Right cardiac atrium (tissue), 5 donors: ENCODE measurements at regions not wholly inside any gene's neighbourhood (a gene's known extent, or its start where the extent isn't known, plus 50 kb on each side); places are given as distances from the start of the nearest gene placed in this dataset.

Experiments
- ATAC-seq, 2 donors: fragments of 200-7000 bp; cut with Tn5 transposase; one replicate each; pipeline versions ENCODE4 v1.8.0 to v1.9.1; 2020; ENCODE audit warnings: moderate library complexity in 2 of 2, mild to moderate bottlenecking in 1 of 2
- DNase-seq, 3 donors: peaks; one replicate each; pipeline ENCODE4 v3.0.0-alpha.2; 2020
- H3K27ac ChIP-seq: one replicate; pipeline ENCODE4 v1.5.1; 2013; ENCODE audit warnings: mild to moderate bottlenecking, low read length, control low read depth, moderate library complexity
- H3K27me3 ChIP-seq: one replicate; pipeline ENCODE4 v1.6.1; 2013; ENCODE audit not compliant: control insufficient read depth, insufficient read depth
- H3K4me1 ChIP-seq: one replicate; pipeline ENCODE4 v1.6.1; 2013; ENCODE audit warnings: low read length; ENCODE audit not compliant: control insufficient read depth, insufficient read depth
- H3K4me3 ChIP-seq: one replicate; pipeline ENCODE4 v1.5.1; 2013; ENCODE audit warnings: low read length, control low read depth
- H3K9me3 ChIP-seq: one replicate; pipeline ENCODE4 v1.6.1; 2013; ENCODE audit warnings: low read length; ENCODE audit not compliant: control insufficient read depth
- WGBS: extraction: QIAGEN DNeasy Blood & Tissue Kit; methylation state at CpG from one replicate; pipeline ENCODE4 v1.1.7; 2013; 5-methylcytosine and 5-hydroxymethylcytosine counted together
- intact Hi-C, 4 donors: fragments of 100-400 bp; cut with DNase I; formaldehyde crosslinking; loops; one replicate each; pipeline versions ENCODE4 v1.11.0 to v1.14.0; 2022 to 2023
- donor health status: healthy with polysubstance abuse.
- donor health status: DM: no; HTN: yes; CAD: no.
- donor health status: DM: no; HTN: no; CAD: no.
- donor health status: DM: no; HTN: yes; CAD: no; lungs with severe emphysema.
- donor health status: DM: yes; HTN: yes; CAD: no.

- H3K27ac ChIP-seq, result no peak overlapping the region
- no peak overlapping the region for H3K4me3 ChIP-seq
- H3K4me1 ChIP-seq, result no peaks in the 10 kb centered on the region
- no peaks in the 10 kb centered on the region for H3K9me3 ChIP-seq
- intact Hi-C loops, result no loop called here
- no peak for ATAC-seq
- DNase-seq, result no peak
- 90% methylated on average over 26 of the region's 26 CpGs for WGBS
- H3K27me3 ChIP-seq, result no peaks in the 10 kb centered on the region
Measured at GRCh38 chr22:25350551-25350971, 131.1 kb downstream of the CRYBB2 start.

GRCh38 chr22:25351631-25352293 is 132.3 kb downstream of the CRYBB2 start:
- H3K4me3 ChIP-seq, result no peak overlapping the region
- DNase-seq, result peak in 1 of 3 donors; percentile 26
- WGBS, result 95% methylated on average over 18 of the region's 18 CpGs
- H3K27me3 ChIP-seq, result no peaks in the 10 kb centered on the region
- H3K27ac ChIP-seq, result no peak overlapping the region
- no peaks in the 10 kb centered on the region for H3K9me3 ChIP-seq
- intact Hi-C loops, result no loop called here
- H3K4me1 ChIP-seq, result no peaks in the 10 kb centered on the region
- no peak for ATAC-seq

- ATAC-seq, result no peak
- H3K4me3 ChIP-seq, result no peak overlapping the region
- no peaks in the 10 kb centered on the region for H3K27me3 ChIP-seq
- peak in 1 of 3 donors; percentile 22 for DNase-seq
- intact Hi-C loops, result no loop called here
- H3K9me3 ChIP-seq, result no peaks in the 10 kb centered on the region
- H3K27ac ChIP-seq, result no peak overlapping the region
- 94% methylated on average over 8 of the region's 8 CpGs for WGBS
- no peaks in the 10 kb centered on the region for H3K4me1 ChIP-seq
Measured at GRCh38 chr22:25352294-25352680, 132.8 kb downstream of the CRYBB2 start.

- ATAC-seq (no peak), DNase-seq (peak in 1 of 3 donors; percentile 22)
- Histone ChIP-seq H3K9me3 (no peaks in the 10 kb centered on the region), H3K4me1 (no peaks in the 10 kb centered on the region), H3K27me3 (no peaks in the 10 kb centered on the region), H3K4me3 (no peak overlapping the region), H3K27ac (no peak overlapping the region)
- intact Hi-C loops, result no loop called here
- WGBS, result 92% methylated on average over 22 of the region's 22 CpGs
Measured at GRCh38 chr22:25353516-25354445, 134.3 kb downstream of the CRYBB2 start.

GRCh38 chr22:25354456-25354855 is 135.0 kb downstream of the CRYBB2 start:
- Histone ChIP-seq H3K4me1 (no peaks in the 10 kb centered on the region), H3K9me3 (no peaks in the 10 kb centered on the region), H3K4me3 (no peak overlapping the region), H3K27me3 (no peaks in the 10 kb centered on the region), H3K27ac (no peak overlapping the region)
- WGBS, result 94% methylated on average over 12 of the region's 12 CpGs
- DNase-seq (no peak), ATAC-seq (no peak)
- intact Hi-C loops, result no loop called here

- intact Hi-C loops, result no loop called here
- peak in 1 of 3 donors; percentile 36 for DNase-seq
- ATAC-seq, result no peak
Measured at GRCh38 chr22:25357132-25357455, 137.7 kb downstream of the CRYBB2 start.

GRCh38 chr22:25357606-25358420 is 138.4 kb downstream of the CRYBB2 start:
- intact Hi-C loops, result no loop called here
- peak in 2 of 3 donors; percentile 34 to 35 for DNase-seq
- WGBS, result 86% methylated on average over 7 of the region's 7 CpGs

More at GRCh38 chr22:25357132-25357455, 137.7 kb downstream of the CRYBB2 start:
- WGBS, result 85% methylated on average over 10 of the region's 10 CpGs
- no peaks in the 10 kb centered on the region for H3K9me3 ChIP-seq
- no peaks in the 10 kb centered on the region for H3K4me1 ChIP-seq
- no peak overlapping the region for H3K27ac ChIP-seq
- H3K27me3 ChIP-seq, result no peaks in the 10 kb centered on the region
- no peak overlapping the region for H3K4me3 ChIP-seq

GRCh38 chr22:25358421-25359170 is 139.2 kb downstream of the CRYBB2 start:
- peaks cover 2% of the 10 kb centered on the region for H3K4me1 ChIP-seq
- DNase-seq (peak in 2 of 3 donors; percentile 29 to 32), ATAC-seq (no peak)
- no peaks in the 10 kb centered on the region for H3K9me3 ChIP-seq
- H3K27me3 ChIP-seq, result no peaks in the 10 kb centered on the region
- 90% methylated on average over 15 of the region's 15 CpGs for WGBS
- no peak overlapping the region for H3K27ac ChIP-seq
- no peak overlapping the region for H3K4me3 ChIP-seq
- intact Hi-C loops, result no loop called here

More at GRCh38 chr22:25357606-25358420, 138.4 kb downstream of the CRYBB2 start:
- Histone ChIP-seq H3K27me3 (no peaks in the 10 kb centered on the region), H3K4me3 (no peak overlapping the region), H3K27ac (no peak overlapping the region), H3K9me3 (no peaks in the 10 kb centered on the region), H3K4me1 (peaks cover 2% of the 10 kb centered on the region)
- ATAC-seq, result no peak

GRCh38 chr22:25359601-25360261 is 140.3 kb downstream of the CRYBB2 start:
- intact Hi-C loops, result loop anchor here in 3 of 4 donors (5.0 to 10.0 kb wide), 3 partner anchors 65 to 88 kb away; no protein-coding TSS in a partner anchor
- H3K9me3 ChIP-seq, result no peaks in the 10 kb centered on the region
- H3K27me3 ChIP-seq, result no peaks in the 10 kb centered on the region
- peak in 2 of 3 donors; percentile 35 to 55 for DNase-seq
- H3K4me3 ChIP-seq, result no peak overlapping the region
- peaks cover 2% of the 10 kb centered on the region for H3K4me1 ChIP-seq
- ATAC-seq, result no peak
- H3K27ac ChIP-seq, result no peak overlapping the region
- WGBS, result 95% methylated on average over 26 of the region's 26 CpGs

- Histone ChIP-seq H3K4me1 (peaks cover 2% of the 10 kb centered on the region), H3K27me3 (no peaks in the 10 kb centered on the region), H3K27ac (no peak overlapping the region), H3K9me3 (no peaks in the 10 kb centered on the region), H3K4me3 (no peak overlapping the region)
- no peak for ATAC-seq
- intact Hi-C loops, result loop anchor here in 3 of 4 donors (5.0 to 10.0 kb wide), 3 partner anchors 64 to 87 kb away; no protein-coding TSS in a partner anchor
- WGBS, result 95% methylated on average over 12 of the region's 12 CpGs
- peak in 1 of 3 donors; percentile 28 for DNase-seq
Measured at GRCh38 chr22:25360411-25360810, 141.0 kb downstream of the CRYBB2 start.
